ENCODE measurements at regions not wholly inside any gene's neighbourhood (a gene's known extent, or its start where the extent isn't known, plus 50 kb on each side); places are given as distances from the start of the nearest gene placed in this dataset.
"Not testable (repeated sequence)": the region's sequence is repeated elsewhere in the genome, so short reads cannot be mapped to it uniquely, and the experiment has no call there.

DNA sequence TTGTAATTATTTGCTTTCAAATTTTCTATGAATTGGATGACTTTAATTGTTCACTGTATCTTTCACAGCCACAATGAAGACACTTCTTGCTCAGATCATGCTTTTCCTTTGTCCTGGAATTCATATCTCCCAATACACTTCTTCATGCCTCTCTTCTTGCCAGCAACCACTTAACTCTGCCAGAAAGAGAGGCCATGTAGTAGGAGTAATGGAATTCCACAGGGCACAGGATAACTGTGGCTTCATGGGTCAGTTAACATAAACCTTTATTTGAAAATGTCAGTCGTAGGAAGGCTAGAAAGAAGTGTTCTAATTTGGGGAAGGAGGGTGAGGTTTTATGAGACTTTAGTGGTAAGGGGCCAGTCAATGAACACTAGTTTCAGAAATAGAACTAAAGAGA, 190.3 kb downstream of the TMEM167A start:
- no peak for DNase-seq

- peak; percentile 10 for DNase-seq
These were observed 191.4 kb downstream of the TMEM167A start for GRCh38 chr5:82885627-82886389.

GRCh38 chr5:82884821-82885471, 192.2 kb downstream of the TMEM167A start:
- DNase-seq = no peak

- no peak for DNase-seq
These were observed 194.9 kb downstream of the TMEM167A start for GRCh38 chr5:82882316-82882715.

DNA sequence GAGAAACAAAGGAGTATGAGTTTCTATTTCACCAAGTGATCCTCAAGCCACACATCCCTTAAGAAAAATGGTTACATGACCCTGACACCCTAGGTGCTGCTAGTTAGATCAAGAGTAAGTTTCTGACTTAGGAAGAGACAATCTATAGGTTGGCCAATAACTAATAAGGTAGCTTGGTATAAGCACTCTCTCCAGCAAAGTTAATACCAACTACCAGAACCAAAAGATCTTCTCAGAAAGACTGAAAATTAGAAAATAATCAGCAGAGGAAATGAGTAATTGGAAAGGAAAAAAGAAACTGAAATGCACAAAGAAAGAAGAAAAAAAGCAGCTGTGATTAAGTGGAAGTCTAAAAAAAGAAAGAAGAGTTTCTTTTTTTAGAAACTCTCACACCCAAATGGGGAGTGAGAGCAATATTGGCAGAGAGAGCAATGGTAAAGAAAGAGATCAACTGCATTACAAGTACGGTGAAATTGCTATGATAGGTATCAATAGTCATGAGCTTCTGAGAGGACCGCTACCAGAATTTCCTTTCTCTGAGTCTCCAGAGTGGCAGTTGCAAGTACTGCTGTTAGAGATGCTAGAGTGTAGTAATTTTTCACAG, 195.5 kb downstream of the TMEM167A start:
- peak; percentile 19 for DNase-seq

- DNase-seq = no peak
These were observed 198.1 kb downstream of the TMEM167A start for GRCh38 chr5:82879089-82879488.

DNA sequence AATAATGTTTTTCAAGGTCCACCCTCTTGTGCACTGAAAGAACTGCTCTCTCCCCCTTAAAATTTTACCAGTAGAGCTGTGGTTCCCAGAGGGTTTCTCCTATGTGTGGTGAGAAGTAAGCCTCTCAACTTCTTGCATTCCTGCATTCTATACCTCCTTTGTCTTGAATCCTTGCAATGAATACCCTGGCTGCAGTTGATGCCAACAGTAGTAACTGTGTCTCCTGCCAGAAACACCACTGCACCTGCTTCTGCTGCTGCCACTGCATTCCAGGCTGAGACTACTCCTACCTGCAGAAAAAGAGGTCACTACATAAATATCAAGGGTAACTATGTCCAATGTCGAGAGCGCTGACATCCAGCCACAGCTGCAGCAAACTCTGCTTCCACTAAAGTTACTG, 203.7 kb downstream of the TMEM167A start:
- DNase-seq = no peak

DNA sequence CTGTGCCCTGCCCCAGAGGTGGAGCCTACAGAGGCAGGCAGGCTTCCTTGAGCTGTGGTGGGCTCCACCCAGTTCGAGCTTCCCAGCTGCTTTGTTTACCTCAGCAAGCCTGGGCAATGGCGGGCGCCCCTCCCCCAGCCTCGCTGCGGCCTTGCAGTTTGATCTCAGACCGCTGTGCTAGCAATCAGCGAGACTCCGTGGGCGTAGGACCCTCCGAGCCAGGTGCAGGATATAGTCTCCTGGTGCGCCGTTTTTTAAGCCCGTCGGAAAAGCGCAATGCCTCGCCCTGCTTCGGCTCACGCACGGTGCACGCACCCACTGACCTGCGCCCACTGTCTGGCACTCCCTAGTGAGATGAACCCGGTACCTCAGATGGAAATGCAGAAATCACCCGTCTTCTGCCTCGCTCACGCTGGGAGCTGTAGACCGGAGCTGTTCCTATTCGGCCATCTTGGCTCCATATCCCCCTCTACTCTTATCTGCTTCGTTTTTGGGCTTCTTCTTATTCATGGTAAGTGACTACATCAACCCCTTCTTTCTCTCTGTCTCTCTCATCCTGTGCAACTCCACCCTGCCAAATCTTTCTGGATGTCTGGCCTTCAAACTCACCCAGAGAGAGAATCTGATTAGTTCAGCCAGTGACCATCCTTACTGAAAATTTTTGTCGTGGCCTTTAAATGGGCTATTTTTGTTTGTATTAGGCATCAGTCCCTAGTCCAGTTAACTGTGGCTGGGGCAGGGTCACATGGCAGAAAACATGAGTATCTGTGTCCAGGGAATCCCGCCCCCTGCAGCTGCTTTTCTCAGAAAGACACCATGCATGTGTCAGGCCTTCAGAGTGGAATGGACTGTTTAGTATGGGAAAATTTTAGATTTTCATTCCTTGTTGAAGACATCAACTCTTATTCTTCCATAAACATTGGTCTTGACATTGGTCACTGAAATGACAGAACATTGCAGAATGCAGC, 204.6 kb downstream of the TMEM167A start:
- DNase-seq = not testable (repeated sequence)

- no peak for DNase-seq
These were observed 211.6 kb downstream of the TMEM167A start for GRCh38 chr5:82865625-82866024.

- DNase-seq = no peak
These were observed 213.9 kb downstream of the TMEM167A start for GRCh38 chr5:82863266-82863665.

- no peak for DNase-seq
These were observed 214.5 kb downstream of the TMEM167A start for GRCh38 chr5:82862711-82863110.

- DNase-seq = no peak
These were observed 214.9 kb downstream of the TMEM167A start for GRCh38 chr5:82862261-82862660.

- DNase-seq = no peak
These were observed 215.5 kb downstream of the TMEM167A start for GRCh38 chr5:82861701-82862100.

DNA sequence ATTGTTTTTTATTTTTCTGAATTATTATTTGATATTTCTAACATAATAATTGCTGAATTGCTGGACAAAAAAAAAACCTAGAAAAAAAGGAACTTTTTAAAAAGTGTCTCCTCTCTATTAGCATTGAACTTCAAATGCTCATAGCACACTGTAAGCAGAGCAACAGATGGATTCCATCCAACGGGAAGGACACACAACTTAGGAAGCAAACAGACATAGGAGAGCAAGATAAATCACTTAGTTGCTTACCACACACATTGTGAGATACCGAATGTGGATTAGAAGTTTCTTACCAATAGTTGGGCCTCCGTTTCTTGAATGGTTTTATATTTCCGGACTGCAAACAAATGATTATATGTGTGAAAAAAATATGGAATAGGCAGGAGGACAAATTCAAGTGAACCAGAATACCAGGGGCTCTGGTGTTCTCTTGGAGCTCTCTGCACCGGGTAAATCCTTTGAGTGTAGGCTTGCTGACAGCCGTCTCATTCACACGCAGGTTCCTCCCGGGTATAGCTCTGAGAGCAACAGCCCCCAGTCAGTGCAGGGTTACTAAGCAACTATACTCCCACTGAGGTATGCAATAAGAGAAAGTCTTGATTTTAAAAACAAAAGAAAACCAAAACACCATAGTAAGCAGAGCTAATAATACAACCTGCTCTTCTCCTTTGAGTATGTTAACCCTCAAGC, 217.6 kb downstream of the TMEM167A start:
- DNase-seq = no peak

DNA sequence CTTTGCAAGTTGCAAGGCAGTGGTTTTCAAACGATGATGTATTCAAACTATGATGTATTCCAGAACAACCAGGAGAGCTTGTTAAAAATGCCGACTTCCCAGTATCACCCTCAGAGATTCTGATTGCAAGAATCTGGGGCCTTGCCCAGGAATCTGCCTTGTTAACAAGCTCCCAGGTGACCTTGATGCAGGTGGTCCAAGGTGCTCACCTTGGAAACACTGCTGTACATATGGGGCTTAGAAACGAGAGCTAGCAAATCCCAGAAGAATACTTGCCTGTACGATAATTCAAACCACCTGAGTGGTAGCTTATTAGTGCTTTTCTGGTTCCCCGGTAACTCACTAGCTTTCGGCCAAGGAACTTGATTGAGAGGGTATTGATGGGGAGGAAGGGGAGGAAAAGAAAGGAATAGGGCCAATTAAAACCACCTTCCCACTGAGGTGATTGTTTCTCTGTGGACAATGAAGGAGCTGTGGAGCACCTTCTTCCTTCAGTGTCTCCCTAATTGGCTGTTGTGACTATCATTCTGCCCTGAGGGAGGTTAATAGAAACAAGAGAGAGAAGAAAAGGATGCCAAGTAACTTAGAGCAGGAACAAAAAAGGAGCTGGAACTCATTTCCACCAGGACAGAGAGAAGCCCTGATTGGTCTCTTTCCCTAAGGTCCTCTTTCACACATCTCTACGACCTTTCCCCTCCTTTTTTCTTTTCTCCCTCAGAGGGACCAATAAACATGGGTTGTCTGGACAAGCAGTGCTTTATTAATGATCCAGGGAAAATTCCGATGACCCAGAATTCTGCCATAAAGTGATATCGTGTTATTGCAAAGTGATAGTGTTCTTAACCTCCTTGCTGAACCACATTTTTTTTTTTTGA, 218.8 kb downstream of the TMEM167A start:
- DNase-seq = no peak

DNA sequence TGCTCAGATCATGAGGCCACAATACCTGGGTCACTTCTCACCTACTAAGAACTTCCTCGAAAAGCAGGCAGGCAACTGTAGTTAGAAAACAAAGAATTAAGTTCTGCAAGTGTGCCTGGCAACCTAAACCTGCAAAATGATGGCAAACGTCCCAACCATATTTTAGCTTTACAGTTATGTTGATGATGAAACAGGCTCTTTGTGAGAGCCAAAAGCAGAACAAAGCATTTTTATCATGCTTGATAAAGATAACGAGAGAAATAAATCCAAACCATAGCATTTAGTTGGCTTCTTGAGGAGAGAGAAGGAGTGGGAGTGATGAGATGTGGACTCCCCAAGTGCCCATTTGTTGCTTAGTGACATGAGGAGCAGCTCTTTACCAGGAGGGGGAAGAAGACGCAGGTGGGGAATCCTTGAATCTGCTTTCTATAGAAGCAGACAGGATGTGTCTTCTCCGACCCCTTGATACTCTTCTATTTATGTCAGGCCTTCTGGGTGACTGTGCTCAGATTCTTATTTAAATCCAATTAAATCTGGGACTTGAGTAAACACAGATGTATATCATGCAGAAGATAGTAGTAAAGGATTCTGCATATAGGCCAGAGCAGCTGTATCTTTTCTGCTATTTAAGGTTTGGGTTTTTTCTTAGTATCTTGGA, 221.2 kb downstream of the TMEM167A start:
- no peak for DNase-seq

GRCh38 chr5:82854956-82855355, 222.2 kb downstream of the TMEM167A start:
- DNase-seq = no peak

GRCh38 chr5:82851471-82851870, 225.7 kb downstream of the TMEM167A start:
- DNase-seq = no peak

- no peak for DNase-seq
These were observed 226.8 kb downstream of the TMEM167A start for GRCh38 chr5:82850393-82850792.

GRCh38 chr5:82849885-82850284, 227.3 kb downstream of the TMEM167A start:
- no peak for DNase-seq

- no peak for DNase-seq
These were observed 229.6 kb downstream of the TMEM167A start for GRCh38 chr5:82847562-82847961.

Data from activated CD4-positive, alpha-beta T cell treated with anti-CD3 and anti-CD28 coated beads, Interleukin-10, Interleukin-2, amounts not matched to agents 100 ng/mL and 50 ng/mL, durations not matched to agents 16 hours and 8 hours (primary cell).